ENCODE measurements at regions not wholly inside any gene's neighbourhood (a gene's known extent, or its start where the extent isn't known, plus 50 kb on each side); places are given as distances from the start of the nearest gene placed in this dataset.
"Not testable (repeated sequence)": the region's sequence is repeated elsewhere in the genome, so short reads cannot be mapped to it uniquely, and the experiment has no call there.

DNA sequence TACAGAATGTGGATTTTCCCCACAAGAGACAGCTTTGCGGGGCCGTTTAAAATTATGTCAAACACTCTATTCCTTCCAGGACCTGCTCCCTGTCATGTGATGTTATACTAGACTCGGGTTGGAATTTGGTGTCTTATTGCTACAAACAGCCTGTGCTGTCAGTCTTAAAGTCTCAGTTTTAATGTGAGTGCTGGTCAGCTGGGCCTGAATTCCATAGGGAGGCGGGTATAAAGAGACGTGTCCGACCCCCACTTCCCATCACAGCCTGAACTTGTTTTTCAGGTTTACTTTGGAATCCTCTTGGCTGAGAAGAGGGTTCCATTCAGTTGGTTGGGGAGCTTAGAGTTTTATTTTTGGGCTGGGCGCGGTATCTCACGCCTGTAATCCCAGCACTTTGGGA, 146.5 kb upstream of the ZNF469 start:
- TF ChIP-seq, protein P1, sequence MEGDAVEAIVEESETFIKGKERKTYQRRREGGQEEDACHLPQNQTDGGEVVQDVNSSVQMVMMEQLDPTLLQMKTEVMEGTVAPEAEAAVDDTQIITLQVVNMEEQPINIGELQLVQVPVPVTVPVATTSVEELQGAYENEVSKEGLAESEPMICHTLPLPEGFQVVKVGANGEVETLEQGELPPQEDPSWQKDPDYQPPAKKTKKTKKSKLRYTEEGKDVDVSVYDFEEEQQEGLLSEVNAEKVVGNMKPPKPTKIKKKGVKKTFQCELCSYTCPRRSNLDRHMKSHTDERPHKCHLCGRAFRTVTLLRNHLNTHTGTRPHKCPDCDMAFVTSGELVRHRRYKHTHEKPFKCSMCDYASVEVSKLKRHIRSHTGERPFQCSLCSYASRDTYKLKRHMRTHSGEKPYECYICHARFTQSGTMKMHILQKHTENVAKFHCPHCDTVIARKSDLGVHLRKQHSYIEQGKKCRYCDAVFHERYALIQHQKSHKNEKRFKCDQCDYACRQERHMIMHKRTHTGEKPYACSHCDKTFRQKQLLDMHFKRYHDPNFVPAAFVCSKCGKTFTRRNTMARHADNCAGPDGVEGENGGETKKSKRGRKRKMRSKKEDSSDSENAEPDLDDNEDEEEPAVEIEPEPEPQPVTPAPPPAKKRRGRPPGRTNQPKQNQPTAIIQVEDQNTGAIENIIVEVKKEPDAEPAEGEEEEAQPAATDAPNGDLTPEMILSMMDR (IDR thresholded peaks at IDR 0.05), result not testable (repeated sequence)
- TF ChIP-seq HMGXB4 (CRISPR knock-in tag; IDR thresholded peaks at IDR 0.05); ATF1 (CRISPR knock-in tag; IDR thresholded peaks at IDR 0.05); AFF4 (CRISPR knock-in tag; IDR thresholded peaks at IDR 0.05; ENCODE audit: borderline replicate concordance); ETV6 (CRISPR knock-in tag; IDR thresholded peaks at IDR 0.05); FOXP1 (CRISPR knock-in tag; IDR thresholded peaks at IDR 0.05; ENCODE audit: borderline replicate concordance); TEAD4 (CRISPR knock-in tag; IDR thresholded peaks at IDR 0.05); USF1 (CRISPR knock-in tag; IDR thresholded peaks at IDR 0.05): not testable (repeated sequence)
- TF ChIP-seq, protein P2, sequence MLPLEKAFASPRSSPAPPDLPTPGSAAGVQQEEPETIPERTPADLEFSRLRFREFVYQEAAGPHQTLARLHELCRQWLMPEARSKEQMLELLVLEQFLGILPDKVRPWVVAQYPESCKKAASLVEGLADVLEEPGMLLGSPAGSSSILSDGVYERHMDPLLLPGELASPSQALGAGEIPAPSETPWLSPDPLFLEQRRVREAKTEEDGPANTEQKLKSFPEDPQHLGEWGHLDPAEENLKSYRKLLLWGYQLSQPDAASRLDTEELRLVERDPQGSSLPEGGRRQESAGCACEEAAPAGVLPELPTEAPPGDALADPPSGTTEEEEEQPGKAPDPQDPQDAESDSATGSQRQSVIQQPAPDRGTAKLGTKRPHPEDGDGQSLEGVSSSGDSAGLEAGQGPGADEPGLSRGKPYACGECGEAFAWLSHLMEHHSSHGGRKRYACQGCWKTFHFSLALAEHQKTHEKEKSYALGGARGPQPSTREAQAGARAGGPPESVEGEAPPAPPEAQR (CRISPR knock-in tag; IDR thresholded peaks at IDR 0.05), result not testable (repeated sequence)
- TF ChIP-seq, protein P3, sequence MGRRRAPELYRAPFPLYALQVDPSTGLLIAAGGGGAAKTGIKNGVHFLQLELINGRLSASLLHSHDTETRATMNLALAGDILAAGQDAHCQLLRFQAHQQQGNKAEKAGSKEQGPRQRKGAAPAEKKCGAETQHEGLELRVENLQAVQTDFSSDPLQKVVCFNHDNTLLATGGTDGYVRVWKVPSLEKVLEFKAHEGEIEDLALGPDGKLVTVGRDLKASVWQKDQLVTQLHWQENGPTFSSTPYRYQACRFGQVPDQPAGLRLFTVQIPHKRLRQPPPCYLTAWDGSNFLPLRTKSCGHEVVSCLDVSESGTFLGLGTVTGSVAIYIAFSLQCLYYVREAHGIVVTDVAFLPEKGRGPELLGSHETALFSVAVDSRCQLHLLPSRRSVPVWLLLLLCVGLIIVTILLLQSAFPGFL (CRISPR knock-in tag; IDR thresholded peaks at IDR 0.05; ENCODE audit: borderline replicate concordance), result not testable (repeated sequence)
- TF ChIP-seq, protein P4, sequence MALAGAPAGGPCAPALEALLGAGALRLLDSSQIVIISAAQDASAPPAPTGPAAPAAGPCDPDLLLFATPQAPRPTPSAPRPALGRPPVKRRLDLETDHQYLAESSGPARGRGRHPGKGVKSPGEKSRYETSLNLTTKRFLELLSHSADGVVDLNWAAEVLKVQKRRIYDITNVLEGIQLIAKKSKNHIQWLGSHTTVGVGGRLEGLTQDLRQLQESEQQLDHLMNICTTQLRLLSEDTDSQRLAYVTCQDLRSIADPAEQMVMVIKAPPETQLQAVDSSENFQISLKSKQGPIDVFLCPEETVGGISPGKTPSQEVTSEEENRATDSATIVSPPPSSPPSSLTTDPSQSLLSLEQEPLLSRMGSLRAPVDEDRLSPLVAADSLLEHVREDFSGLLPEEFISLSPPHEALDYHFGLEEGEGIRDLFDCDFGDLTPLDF (CRISPR knock-in tag; IDR thresholded peaks at IDR 0.05), result not testable (repeated sequence)

Measured in WTC11 (cell line).